Keratinocyte (primary cell): ENCODE measurements at regions not wholly inside any gene's neighbourhood (a gene's known extent, or its start where the extent isn't known, plus 50 kb on each side); places are given as distances from the start of the nearest gene placed in this dataset.

Source experiments
- DNase-seq: peaks from one replicate; pipeline ENCODE4 v3.0.0-alpha.2; 2011; ENCODE audit warnings: low read depth, missing footprints, low spot score
- FAIRE-seq: peaks from 2 replicates; lab custom pipeline; 2011; peaks lifted over from hg19 to GRCh38; lab: Jason Lieb, UNC
- H2AFZ ChIP-seq: 2 replicates; pipeline ENCODE4 v1.6.0; 2012; ENCODE audit warnings: low read length, control low read depth, inconsistent platforms; ENCODE audit not compliant: control insufficient read depth
- H3K27ac ChIP-seq: 2 replicates; pipeline ENCODE4 v1.5.1; 2011; ENCODE audit warnings: low read length; ENCODE audit not compliant: control insufficient read depth, insufficient read depth
- H3K27me3 ChIP-seq: 3 replicates; pipeline ENCODE4 v1.6.0; 2011; ENCODE audit warnings: low read length; ENCODE audit not compliant: control insufficient read depth, insufficient read depth; ENCODE audit errors: extremely low read depth
- H3K36me3 ChIP-seq, 2 experiments: 2 replicates in 1 of 2; 3 replicates in 1 of 2; pipeline ENCODE4 v1.5.1; 2011; ENCODE audit warnings: low read length in 2 of 2, mild to moderate bottlenecking in 1 of 2; ENCODE audit not compliant: control insufficient read depth in 2 of 2, insufficient read depth in 2 of 2; ENCODE audit errors: extremely low read depth in 1 of 2
- H3K4me1 ChIP-seq: 3 replicates; pipeline ENCODE4 v1.5.1; 2011; ENCODE audit warnings: low read length; ENCODE audit not compliant: control insufficient read depth, insufficient read depth; ENCODE audit errors: extremely low read depth
- H3K4me2 ChIP-seq: 3 replicates; pipeline ENCODE4 v1.6.0; 2011; ENCODE audit warnings: low read depth, low read length; ENCODE audit not compliant: control insufficient read depth, insufficient read depth; ENCODE audit errors: extremely low read depth
- H3K4me3 ChIP-seq, 3 experiments: fragments of 200-600 bp in 1 of 3; sonication (generic) in 1 of 3; 2 replicates in 2 of 3; 3 replicates in 1 of 3; pipeline ENCODE4 v1.5.1; 2011 to 2016; ENCODE audit warnings: low read length in 3 of 3, mild to moderate bottlenecking in 3 of 3, control low read depth in 2 of 3, inconsistent platforms in 1 of 3, low read depth in 1 of 3, mixed read lengths in 1 of 3, mixed run types in 1 of 3, moderate library complexity in 1 of 3; ENCODE audit not compliant: control insufficient read depth in 2 of 3, insufficient read depth in 2 of 3; ENCODE audit errors: extremely low read depth in 1 of 3
- H3K79me2 ChIP-seq: 2 replicates; pipeline ENCODE4 v1.6.0; 2012; ENCODE audit warnings: low read length; ENCODE audit not compliant: control insufficient read depth, insufficient read depth
- H3K9ac ChIP-seq: 3 replicates; pipeline ENCODE4 v1.6.0; 2011; ENCODE audit warnings: low read length; ENCODE audit not compliant: control insufficient read depth, insufficient read depth; ENCODE audit errors: extremely low read depth
- H3K9me1 ChIP-seq: 3 replicates; pipeline ENCODE4 v1.6.0; 2011; ENCODE audit warnings: low read length; ENCODE audit not compliant: control insufficient read depth, insufficient read depth; ENCODE audit errors: extremely low read depth
- H3K9me3 ChIP-seq: 2 replicates; pipeline ENCODE4 v1.5.1; 2012; ENCODE audit warnings: low read depth, low read length; ENCODE audit not compliant: control insufficient read depth
- H4K20me1 ChIP-seq: 3 replicates; pipeline ENCODE4 v1.6.0; 2011; ENCODE audit warnings: low read length; ENCODE audit not compliant: control insufficient read depth, insufficient read depth; ENCODE audit errors: extremely low read depth
- EZH2 ChIP-seq: IDR thresholded peaks from one replicate; pipeline ENCODE4 v1.6.1; 2012; ENCODE audit warnings: inconsistent platforms, mild to moderate bottlenecking, low read length, moderate library complexity
- dilution Hi-C: fragments of 300-500 bp; cut with MboI; formaldehyde crosslinking; loops from one replicate; pipeline ENCODE4 v1.7.0; 2020; ENCODE audit warnings: low sequenced_read_pairs; ENCODE audit not compliant: extremely low pct_ligation_motif_present
- TF ChIP-seq, protein P1 (sequence below), 3 experiments: IDR thresholded peaks in 1 of 3; conservative IDR thresholded peaks in 1 of 3; optimal IDR thresholded peaks in 1 of 3; 2 replicates in 2 of 3; 3 replicates in 1 of 3; pipeline versions ENCODE3 to v1.5.1; 2011; ENCODE audit warnings: low read length in 3 of 3, mild to moderate bottlenecking in 3 of 3, moderate library complexity in 2 of 3, control low read depth in 1 of 3, inconsistent platforms in 1 of 3; ENCODE audit not compliant: insufficient read depth in 2 of 3; ENCODE audit errors: extremely low read depth in 1 of 3

DNA sequence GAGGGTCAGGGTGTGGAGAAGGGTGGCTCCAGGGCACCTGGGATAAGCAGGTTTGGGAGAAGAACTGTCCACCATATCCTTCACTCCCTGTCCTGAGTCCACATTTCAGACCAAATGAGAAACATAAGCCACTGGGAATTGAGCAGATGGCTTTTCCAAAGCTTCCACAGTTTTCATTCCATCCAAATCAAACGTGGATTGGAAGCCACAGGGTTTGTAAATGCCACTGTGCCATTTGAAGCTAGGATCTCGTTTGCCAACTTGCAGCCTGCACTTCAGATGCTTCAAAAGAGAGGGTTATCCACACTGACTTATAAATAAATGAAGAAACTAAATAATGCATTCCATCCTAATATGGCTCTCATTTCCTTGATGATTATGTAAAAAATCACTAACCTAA is 81.5 kb downstream of the UQCRFS1 start:
- Histone ChIP-seq H3K9ac (no peak overlapping the region), H4K20me1 (no peaks in the 10 kb centered on the region), H3K27me3 (no peaks in the 10 kb centered on the region), H2AFZ (no peak overlapping the region), H3K4me1 (no peaks in the 10 kb centered on the region), H3K27ac (no peak overlapping the region), H3K4me2 (no peak overlapping the region), H3K9me1 (no peaks in the 10 kb centered on the region), H3K79me2 (no peaks in the 10 kb centered on the region), H3K9me3 (peaks cover 18% of the 10 kb centered on the region), H3K4me3 (no peak overlapping the region), H3K36me3 (no peaks in the 10 kb centered on the region)
- FAIRE-seq (no peak), DNase-seq (no peak)
- TF ChIP-seq EZH2 = no peak
- TF ChIP-seq, protein P1, sequence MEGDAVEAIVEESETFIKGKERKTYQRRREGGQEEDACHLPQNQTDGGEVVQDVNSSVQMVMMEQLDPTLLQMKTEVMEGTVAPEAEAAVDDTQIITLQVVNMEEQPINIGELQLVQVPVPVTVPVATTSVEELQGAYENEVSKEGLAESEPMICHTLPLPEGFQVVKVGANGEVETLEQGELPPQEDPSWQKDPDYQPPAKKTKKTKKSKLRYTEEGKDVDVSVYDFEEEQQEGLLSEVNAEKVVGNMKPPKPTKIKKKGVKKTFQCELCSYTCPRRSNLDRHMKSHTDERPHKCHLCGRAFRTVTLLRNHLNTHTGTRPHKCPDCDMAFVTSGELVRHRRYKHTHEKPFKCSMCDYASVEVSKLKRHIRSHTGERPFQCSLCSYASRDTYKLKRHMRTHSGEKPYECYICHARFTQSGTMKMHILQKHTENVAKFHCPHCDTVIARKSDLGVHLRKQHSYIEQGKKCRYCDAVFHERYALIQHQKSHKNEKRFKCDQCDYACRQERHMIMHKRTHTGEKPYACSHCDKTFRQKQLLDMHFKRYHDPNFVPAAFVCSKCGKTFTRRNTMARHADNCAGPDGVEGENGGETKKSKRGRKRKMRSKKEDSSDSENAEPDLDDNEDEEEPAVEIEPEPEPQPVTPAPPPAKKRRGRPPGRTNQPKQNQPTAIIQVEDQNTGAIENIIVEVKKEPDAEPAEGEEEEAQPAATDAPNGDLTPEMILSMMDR (optimal IDR thresholded peaks at IDR 0.05 in 1 of 3, IDR thresholded peaks at IDR 0.05 in 1 of 3, conservative IDR thresholded peaks at IDR 0.05 in 1 of 3; ENCODE audit: extremely low read depth in 1 of 3, insufficient read depth in 2 of 3, low read length in 3 of 3) = no peak
- dilution Hi-C loops = no loop called here

DNA sequence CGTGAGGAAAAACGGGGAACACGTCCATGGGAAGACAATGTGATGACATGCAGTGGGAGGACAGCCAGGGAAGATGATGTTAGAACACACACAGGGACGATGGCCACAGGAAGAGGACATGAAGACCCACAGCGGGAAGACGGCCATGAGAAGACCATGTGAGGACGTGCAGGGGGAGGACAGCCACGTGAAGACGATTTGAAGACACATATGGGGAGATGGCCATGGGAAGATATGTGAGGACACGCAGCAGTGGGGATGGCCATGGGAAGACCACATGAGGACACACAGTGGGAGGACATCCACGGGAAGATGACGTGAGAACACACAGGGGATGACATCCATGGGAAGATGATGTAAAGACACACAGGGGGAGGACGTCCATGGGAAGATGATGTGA is 83.8 kb downstream of the UQCRFS1 start:
- H3K36me3 ChIP-seq = no peaks in the 10 kb centered on the region
- H4K20me1 ChIP-seq = no peaks in the 10 kb centered on the region
- H3K4me1 ChIP-seq = no peaks in the 10 kb centered on the region
- H3K9me3 ChIP-seq = peaks cover 19% of the 10 kb centered on the region
- no peaks in the 10 kb centered on the region for H3K27me3 ChIP-seq
- H3K4me3 ChIP-seq = no peak overlapping the region
- DNase-seq (no peak), FAIRE-seq (no peak)
- no peak overlapping the region for H2AFZ ChIP-seq
- no peaks in the 10 kb centered on the region for H3K79me2 ChIP-seq
- H3K4me2 ChIP-seq = no peak overlapping the region
- dilution Hi-C loops = no loop called here
- no peak overlapping the region for H3K27ac ChIP-seq
- H3K9ac ChIP-seq = no peak overlapping the region
- H3K9me1 ChIP-seq = no peaks in the 10 kb centered on the region
- TF ChIP-seq, protein P1 (optimal IDR thresholded peaks at IDR 0.05 in 1 of 3, IDR thresholded peaks at IDR 0.05 in 1 of 3, conservative IDR thresholded peaks at IDR 0.05 in 1 of 3; ENCODE audit: extremely low read depth in 1 of 3, insufficient read depth in 2 of 3, low read length in 3 of 3) = no peak
- no peak for TF ChIP-seq EZH2
